ENCODE measurements at regions not wholly inside any gene's neighbourhood (a gene's known extent, or its start where the extent isn't known, plus 50 kb on each side); places are given as distances from the start of the nearest gene placed in this dataset.

DNA sequence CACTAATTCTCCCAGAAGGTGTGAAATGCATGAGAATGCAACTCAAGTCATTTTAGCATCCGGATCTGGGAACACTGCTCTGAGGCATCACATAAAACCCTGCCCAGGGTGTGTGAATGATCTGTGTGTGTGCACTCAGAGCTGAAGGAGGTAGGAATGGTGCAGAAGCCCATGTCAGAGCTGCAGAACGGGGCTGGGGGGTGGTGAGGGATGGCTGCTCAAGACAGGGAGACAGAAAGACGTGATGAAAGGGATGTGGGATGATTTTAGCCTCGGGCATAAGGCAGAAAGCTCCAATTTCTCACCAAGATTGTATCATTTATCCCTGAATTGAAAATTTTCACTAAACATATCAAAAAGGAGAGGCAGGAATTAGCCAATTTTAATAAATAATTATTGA, 369.1 kb downstream of the EIPR1 start:
- no peaks in the 10 kb centered on the region for H3K36me3 ChIP-seq (ENCODE audit: low read length)

DNA sequence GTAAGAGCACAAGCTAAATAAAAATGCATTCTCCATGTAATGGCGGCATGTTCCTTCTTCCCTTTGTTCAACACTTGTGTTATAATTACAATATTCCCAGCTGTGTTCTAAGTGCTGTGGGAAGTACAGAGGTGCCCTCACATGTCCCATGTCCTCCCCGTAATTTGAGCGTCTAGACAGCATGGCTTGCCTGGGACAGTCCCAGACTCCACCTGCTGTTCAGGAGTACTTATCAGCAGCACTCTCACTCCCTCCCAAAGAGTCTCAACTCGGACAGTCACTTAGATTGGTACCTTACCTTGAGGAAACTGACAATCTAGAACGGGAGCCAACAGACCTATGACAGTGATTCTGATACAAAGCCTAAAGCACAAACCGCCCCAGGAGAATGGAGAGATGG, 370.5 kb downstream of the EIPR1 start:
- Histone ChIP-seq H4K20me1 (ENCODE audit: low read depth, low read length) (0 out of 2 replicates have a peak, but pooled peaks cover 2% of the 10 kb centered on the region), H3K4me2 (ENCODE audit: low read depth, low read length, poor library complexity, severe bottlenecking) (no peak overlapping the region), H3F3A (ENCODE audit: insufficient read depth) (no peaks in the 10 kb centered on the region), H3K4me3 (ENCODE audit: insufficient read depth, low read length, poor library complexity, severe bottlenecking) (no peak overlapping the region), H3K79me2 (ENCODE audit: insufficient read depth, low read length) (no peaks in the 10 kb centered on the region), H2AFZ (ENCODE audit: low read depth, low read length, severe bottlenecking) (no peak overlapping the region), H3K27ac (ENCODE audit: low read depth, low read length) (no peak overlapping the region), H3K36me3 (ENCODE audit: low read length) (no peaks in the 10 kb centered on the region), H3K9ac (ENCODE audit: low read length) (no peak overlapping the region), H3K9me2 (replicated peaks; ENCODE audit: insufficient read depth, low read length) (no peaks in the 10 kb centered on the region), H3K27me3 (ENCODE audit: low read length) (no peaks in the 10 kb centered on the region), H3K9me3 (ENCODE audit: insufficient read depth, low read length) (no peaks in the 10 kb centered on the region)
- TF ChIP-seq, protein P1, sequence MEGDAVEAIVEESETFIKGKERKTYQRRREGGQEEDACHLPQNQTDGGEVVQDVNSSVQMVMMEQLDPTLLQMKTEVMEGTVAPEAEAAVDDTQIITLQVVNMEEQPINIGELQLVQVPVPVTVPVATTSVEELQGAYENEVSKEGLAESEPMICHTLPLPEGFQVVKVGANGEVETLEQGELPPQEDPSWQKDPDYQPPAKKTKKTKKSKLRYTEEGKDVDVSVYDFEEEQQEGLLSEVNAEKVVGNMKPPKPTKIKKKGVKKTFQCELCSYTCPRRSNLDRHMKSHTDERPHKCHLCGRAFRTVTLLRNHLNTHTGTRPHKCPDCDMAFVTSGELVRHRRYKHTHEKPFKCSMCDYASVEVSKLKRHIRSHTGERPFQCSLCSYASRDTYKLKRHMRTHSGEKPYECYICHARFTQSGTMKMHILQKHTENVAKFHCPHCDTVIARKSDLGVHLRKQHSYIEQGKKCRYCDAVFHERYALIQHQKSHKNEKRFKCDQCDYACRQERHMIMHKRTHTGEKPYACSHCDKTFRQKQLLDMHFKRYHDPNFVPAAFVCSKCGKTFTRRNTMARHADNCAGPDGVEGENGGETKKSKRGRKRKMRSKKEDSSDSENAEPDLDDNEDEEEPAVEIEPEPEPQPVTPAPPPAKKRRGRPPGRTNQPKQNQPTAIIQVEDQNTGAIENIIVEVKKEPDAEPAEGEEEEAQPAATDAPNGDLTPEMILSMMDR (IDR thresholded peaks at IDR 0.05; ENCODE audit: insufficient read depth, low read length, poor library complexity, severe bottlenecking) = no peak
- no peak for TF ChIP-seq EZH2phosphoT487 (conservative IDR thresholded peaks at IDR 0.05; ENCODE audit: low read length)

More for the DNA sequence above, 369.1 kb downstream of the EIPR1 start:
- H3K9me3 ChIP-seq (ENCODE audit: insufficient read depth, low read length) = no peaks in the 10 kb centered on the region
- H3F3A ChIP-seq (ENCODE audit: insufficient read depth) = no peaks in the 10 kb centered on the region
- no peaks in the 10 kb centered on the region for H4K20me1 ChIP-seq (ENCODE audit: low read depth, low read length)
- H3K4me3 ChIP-seq (ENCODE audit: insufficient read depth, low read length, poor library complexity, severe bottlenecking) = no peak overlapping the region
- H3K4me2 ChIP-seq (ENCODE audit: low read depth, low read length, poor library complexity, severe bottlenecking) = no peak overlapping the region
- no peak overlapping the region for H3K27ac ChIP-seq (ENCODE audit: low read depth, low read length)
- H3K9ac ChIP-seq (ENCODE audit: low read length) = no peak overlapping the region
- no peaks in the 10 kb centered on the region for H3K9me2 ChIP-seq (replicated peaks; ENCODE audit: insufficient read depth, low read length)
- H3K79me2 ChIP-seq (ENCODE audit: insufficient read depth, low read length) = no peaks in the 10 kb centered on the region
- no peak overlapping the region for H2AFZ ChIP-seq (ENCODE audit: low read depth, low read length, severe bottlenecking)
- TF ChIP-seq, protein P1 (IDR thresholded peaks at IDR 0.05; ENCODE audit: insufficient read depth, low read length, poor library complexity, severe bottlenecking) = no peak
- TF ChIP-seq EZH2phosphoT487 (conservative IDR thresholded peaks at IDR 0.05; ENCODE audit: low read length) = no peak
- H3K27me3 ChIP-seq (ENCODE audit: low read length) = no peaks in the 10 kb centered on the region

DNA sequence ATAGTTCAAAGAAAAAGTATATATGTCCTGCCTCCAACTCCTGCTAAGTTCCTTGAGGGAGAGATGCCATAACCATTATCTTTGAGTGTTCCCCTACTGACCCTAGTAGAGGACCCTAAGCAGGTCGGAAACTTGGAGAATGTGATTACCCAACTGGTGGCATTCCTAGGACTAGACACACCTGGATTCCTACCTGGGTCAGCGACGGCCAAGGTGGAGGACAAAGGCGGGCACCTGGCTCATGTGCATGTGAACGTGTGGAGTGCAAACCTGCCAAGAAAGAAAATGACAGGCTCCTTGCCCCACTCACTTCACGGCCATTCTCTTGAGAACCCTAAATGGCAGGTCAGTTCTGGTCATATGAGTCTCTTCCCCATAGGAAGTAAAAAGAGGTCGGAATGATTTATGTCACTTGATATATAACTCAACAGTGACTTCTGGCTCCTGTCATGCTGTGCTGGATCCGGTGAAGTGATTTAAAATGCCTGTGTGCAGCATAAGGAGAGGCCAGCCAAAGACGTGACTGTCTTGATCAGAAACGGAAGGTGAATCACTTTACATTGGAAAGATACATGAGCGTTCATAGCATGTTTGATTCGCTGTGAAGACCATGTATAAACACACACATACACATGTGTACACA, 371.6 kb downstream of the EIPR1 start:
- no peak overlapping the region for H3K4me2 ChIP-seq (ENCODE audit: low read depth, low read length, poor library complexity, severe bottlenecking)
- no peaks in the 10 kb centered on the region for H3F3A ChIP-seq (ENCODE audit: insufficient read depth)

More for the DNA sequence above, 371.6 kb downstream of the EIPR1 start:
- TF ChIP-seq, protein P1 (IDR thresholded peaks at IDR 0.05; ENCODE audit: insufficient read depth, low read length, poor library complexity, severe bottlenecking) = no peak
- TF ChIP-seq EZH2phosphoT487 (conservative IDR thresholded peaks at IDR 0.05; ENCODE audit: low read length) = no peak
- Histone ChIP-seq H3K27ac (ENCODE audit: low read depth, low read length) (no peak overlapping the region), H3K27me3 (ENCODE audit: low read length) (no peaks in the 10 kb centered on the region), H2AFZ (ENCODE audit: low read depth, low read length, severe bottlenecking) (no peak overlapping the region), H3K9me3 (ENCODE audit: insufficient read depth, low read length) (no peaks in the 10 kb centered on the region), H3K36me3 (ENCODE audit: low read length) (no peaks in the 10 kb centered on the region), H3K4me3 (ENCODE audit: insufficient read depth, low read length, poor library complexity, severe bottlenecking) (no peak overlapping the region), H3K9me2 (replicated peaks; ENCODE audit: insufficient read depth, low read length) (no peaks in the 10 kb centered on the region), H3K79me2 (ENCODE audit: insufficient read depth, low read length) (no peaks in the 10 kb centered on the region), H3K9ac (ENCODE audit: low read length) (no peak overlapping the region), H4K20me1 (ENCODE audit: low read depth, low read length) (0 out of 2 replicates have a peak, but pooled peaks cover 2% of the 10 kb centered on the region)

Measured in SU-DHL-6 (cell line).